ENCODE measurements at regions not wholly inside any gene's neighbourhood (a gene's known extent, or its start where the extent isn't known, plus 50 kb on each side); places are given as distances from the start of the nearest gene placed in this dataset.

DNA sequence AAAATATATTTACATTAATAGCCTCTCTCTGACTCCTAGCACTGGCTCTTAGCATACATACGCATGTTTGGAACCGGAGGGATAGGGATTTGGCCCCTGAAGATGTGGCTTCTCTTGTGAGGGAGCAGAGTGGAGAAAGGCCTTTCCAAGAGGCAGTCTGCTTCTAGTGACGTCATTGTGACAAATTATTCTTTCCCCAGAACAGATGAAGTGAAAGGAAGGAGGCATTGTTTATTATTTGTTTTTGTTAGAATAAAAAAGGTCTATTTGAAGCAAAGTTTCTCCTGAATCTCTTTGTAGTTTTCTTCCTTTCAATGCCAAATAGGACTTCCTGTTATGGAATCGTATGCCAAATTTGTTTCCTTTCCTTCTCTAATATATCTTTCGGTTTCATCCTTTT lies 361.6 kb downstream of the ICE1 start:
- TF ChIP-seq EP300 (IDR thresholded peaks at IDR 0.05; ENCODE audit: borderline replicate concordance) (no peak), ZBTB7A (IDR thresholded peaks at IDR 0.05; ENCODE audit: low read depth) (no peak), TCF12 (IDR thresholded peaks at IDR 0.05; ENCODE audit: low read depth) (no peak), NFIC (IDR thresholded peaks at IDR 0.05) (no peak), REST (IDR thresholded peaks at IDR 0.05; ENCODE audit: low read depth) (no peak), USF1 (IDR thresholded peaks at IDR 0.05) (no peak), TAF1 (IDR thresholded peaks at IDR 0.05; ENCODE audit: low read depth) (no peak), EGR1 (IDR thresholded peaks at IDR 0.05) (no peak), RAD21 (IDR thresholded peaks at IDR 0.05; ENCODE audit: low read depth) (no peak)
- TF ChIP-seq, protein P1, sequence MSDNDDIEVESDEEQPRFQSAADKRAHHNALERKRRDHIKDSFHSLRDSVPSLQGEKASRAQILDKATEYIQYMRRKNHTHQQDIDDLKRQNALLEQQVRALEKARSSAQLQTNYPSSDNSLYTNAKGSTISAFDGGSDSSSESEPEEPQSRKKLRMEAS (IDR thresholded peaks at IDR 0.05), result no peak
